ENCODE measurements at regions not wholly inside any gene's neighbourhood (a gene's known extent, or its start where the extent isn't known, plus 50 kb on each side); places are given as distances from the start of the nearest gene placed in this dataset.
"Not testable (repeated sequence)": the region's sequence is repeated elsewhere in the genome, so short reads cannot be mapped to it uniquely, and the experiment has no call there.

DNA sequence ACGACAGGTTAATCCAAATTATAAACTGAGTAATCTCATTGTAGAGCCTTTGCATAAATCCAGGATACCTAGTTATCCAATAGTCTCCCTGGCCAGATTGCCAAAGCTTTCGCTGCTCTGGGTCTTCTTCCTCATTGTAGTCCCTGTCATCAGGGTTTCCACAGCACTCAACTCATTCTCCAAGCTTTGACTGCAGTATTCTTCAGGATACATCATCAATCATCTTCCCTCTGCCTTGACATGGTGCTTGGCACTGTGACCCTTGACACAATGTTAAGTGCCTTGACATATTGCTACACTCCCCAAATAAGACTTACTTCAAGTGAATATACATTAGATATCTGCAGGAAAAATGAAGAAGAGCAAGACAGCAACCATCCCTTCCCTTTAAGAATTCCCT lies 60.1 kb upstream of the RESF1 start:
- Mint-ChIP-seq H3K27me3 (ENCODE audit: insufficient read depth, low read depth) (no peaks in the 10 kb centered on the region), H3K9me3 (peaks cover 6% of the 10 kb centered on the region), H3K36me3 (no peaks in the 10 kb centered on the region), H3K4me3 (no peak overlapping the region), H3K4me1 (peaks cover 8% of the 10 kb centered on the region), H3K27ac (no peak overlapping the region)
- Histone ChIP-seq H3K4me1 (peaks cover 3% of the 10 kb centered on the region), H2AFZ (replicated peaks) (no peak overlapping the region), H3K36me3 (no peaks in the 10 kb centered on the region), H3K9ac (no peak overlapping the region), H4K20me1 (ENCODE audit: low read depth) (no peaks in the 10 kb centered on the region), H3K4me3 (no peak overlapping the region), H3F3A (ENCODE audit: low read depth) (no peaks in the 10 kb centered on the region), H3K27ac (no peak overlapping the region), H3K79me2 (ENCODE audit: low read depth) (no peaks in the 10 kb centered on the region), H3K9me3 (ENCODE audit: low read depth) (no peaks in the 10 kb centered on the region), H3K4me2 (no peak overlapping the region), H3K27me3 (no peaks in the 10 kb centered on the region)
- no peak for DNase-seq (ENCODE audit: low spot score)
- TF ChIP-seq EZH2phosphoT487 (IDR thresholded peaks at IDR 0.05), result no peak
- TF ChIP-seq, protein P1, sequence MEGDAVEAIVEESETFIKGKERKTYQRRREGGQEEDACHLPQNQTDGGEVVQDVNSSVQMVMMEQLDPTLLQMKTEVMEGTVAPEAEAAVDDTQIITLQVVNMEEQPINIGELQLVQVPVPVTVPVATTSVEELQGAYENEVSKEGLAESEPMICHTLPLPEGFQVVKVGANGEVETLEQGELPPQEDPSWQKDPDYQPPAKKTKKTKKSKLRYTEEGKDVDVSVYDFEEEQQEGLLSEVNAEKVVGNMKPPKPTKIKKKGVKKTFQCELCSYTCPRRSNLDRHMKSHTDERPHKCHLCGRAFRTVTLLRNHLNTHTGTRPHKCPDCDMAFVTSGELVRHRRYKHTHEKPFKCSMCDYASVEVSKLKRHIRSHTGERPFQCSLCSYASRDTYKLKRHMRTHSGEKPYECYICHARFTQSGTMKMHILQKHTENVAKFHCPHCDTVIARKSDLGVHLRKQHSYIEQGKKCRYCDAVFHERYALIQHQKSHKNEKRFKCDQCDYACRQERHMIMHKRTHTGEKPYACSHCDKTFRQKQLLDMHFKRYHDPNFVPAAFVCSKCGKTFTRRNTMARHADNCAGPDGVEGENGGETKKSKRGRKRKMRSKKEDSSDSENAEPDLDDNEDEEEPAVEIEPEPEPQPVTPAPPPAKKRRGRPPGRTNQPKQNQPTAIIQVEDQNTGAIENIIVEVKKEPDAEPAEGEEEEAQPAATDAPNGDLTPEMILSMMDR (IDR thresholded peaks at IDR 0.05), result no peak
- no peak for TF ChIP-seq EZH2 (IDR thresholded peaks at IDR 0.05)

DNA sequence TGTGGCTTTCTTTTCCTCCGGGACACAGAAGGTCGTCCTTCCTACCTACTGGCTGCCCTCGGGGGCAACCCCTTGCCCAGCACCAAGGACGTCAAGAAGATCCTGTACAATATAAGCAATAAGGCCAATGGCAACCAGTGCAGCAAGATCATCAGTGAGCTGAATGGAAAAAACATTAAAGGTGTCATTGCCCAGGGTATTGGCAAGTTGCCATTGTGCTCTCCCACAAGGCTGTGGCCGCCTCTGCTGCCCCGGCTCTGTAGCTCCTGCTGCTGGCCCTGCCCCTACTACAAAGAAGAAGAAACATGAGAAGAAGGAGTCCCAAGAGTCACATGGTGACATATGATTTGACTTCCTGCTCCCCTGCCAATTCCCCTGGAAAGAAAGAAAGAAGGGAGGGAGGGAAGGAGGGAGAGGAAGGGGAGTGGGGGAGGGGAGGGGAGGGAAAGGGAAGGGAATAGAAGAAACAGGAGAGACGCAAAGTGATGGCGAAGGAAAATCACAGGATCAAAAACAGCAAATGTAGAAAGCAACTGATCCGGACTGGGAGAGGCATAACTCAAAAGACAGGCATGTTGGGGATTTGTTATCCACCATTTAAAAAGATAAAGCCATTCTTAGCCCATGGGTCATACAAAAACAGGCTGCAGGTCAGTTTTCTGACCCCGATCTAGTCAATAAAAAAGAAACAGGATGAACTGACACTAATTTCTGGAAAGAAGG lies 61.3 kb upstream of the RESF1 start:
- Histone ChIP-seq H3K9me3 (ENCODE audit: low read depth) (no peaks in the 10 kb centered on the region), H3K27ac (no peak overlapping the region), H3F3A (ENCODE audit: low read depth) (no peaks in the 10 kb centered on the region), H4K20me1 (ENCODE audit: low read depth) (no peaks in the 10 kb centered on the region), H3K4me1 (peaks cover 3% of the 10 kb centered on the region), H2AFZ (replicated peaks) (peak overlapping the region; percentile 93), H3K4me3 (no peak overlapping the region), H3K9ac (no peak overlapping the region), H3K4me2 (no peak overlapping the region), H3K27me3 (no peaks in the 10 kb centered on the region), H3K36me3 (no peaks in the 10 kb centered on the region), H3K79me2 (ENCODE audit: low read depth) (no peaks in the 10 kb centered on the region)
- Mint-ChIP-seq H3K9me3 (peaks cover 6% of the 10 kb centered on the region), H3K36me3 (no peaks in the 10 kb centered on the region), H3K4me3 (no peak overlapping the region), H3K27me3 (ENCODE audit: insufficient read depth, low read depth) (peaks cover 3% of the 10 kb centered on the region), H3K27ac (peak overlapping the region; percentile 15), H3K4me1 (peaks cover 8% of the 10 kb centered on the region)
- DNase-seq (ENCODE audit: low spot score), result peak; percentile 29
- TF ChIP-seq EZH2 (IDR thresholded peaks at IDR 0.05) (no peak), EZH2phosphoT487 (IDR thresholded peaks at IDR 0.05) (no peak)
- TF ChIP-seq, protein P1 (IDR thresholded peaks at IDR 0.05), result no peak

DNA sequence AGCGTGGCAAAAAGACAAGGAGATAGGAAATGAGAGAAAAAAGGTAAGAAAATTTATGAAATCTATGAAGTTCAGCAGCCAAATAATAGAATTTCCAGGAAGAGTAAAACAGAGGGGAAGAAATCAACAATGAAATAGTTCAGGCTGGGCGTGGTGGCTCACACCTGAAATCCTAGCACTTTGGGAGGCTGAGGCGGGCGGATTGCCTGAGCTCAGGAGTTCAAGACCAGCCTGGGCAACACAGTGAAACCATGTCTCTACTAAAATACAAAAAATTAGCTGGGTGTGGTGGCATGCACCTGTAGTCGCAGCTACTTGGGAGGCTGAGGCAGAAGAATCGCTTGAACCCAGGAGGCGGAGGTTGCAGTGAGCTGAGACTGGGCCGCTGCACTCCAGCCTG lies 62.1 kb upstream of the RESF1 start:
- H3K27me3 Mint-ChIP-seq (ENCODE audit: insufficient read depth, low read depth); H3F3A ChIP-seq (ENCODE audit: low read depth); H4K20me1 ChIP-seq (ENCODE audit: low read depth); H3K79me2 ChIP-seq (ENCODE audit: low read depth); H3K9me3 ChIP-seq (ENCODE audit: low read depth); H3K4me3 ChIP-seq; H3K27ac Mint-ChIP-seq; H3K4me1 ChIP-seq; H3K4me2 ChIP-seq; H3K36me3 ChIP-seq; H3K9ac ChIP-seq; H3K4me1 Mint-ChIP-seq; H3K9me3 Mint-ChIP-seq; H3K36me3 Mint-ChIP-seq; H3K27me3 ChIP-seq; H3K4me3 Mint-ChIP-seq; H3K27ac ChIP-seq; DNase-seq (ENCODE audit: low spot score): not testable (repeated sequence)
- H2AFZ ChIP-seq (replicated peaks), result peak overlapping the region; percentile 66

DNA sequence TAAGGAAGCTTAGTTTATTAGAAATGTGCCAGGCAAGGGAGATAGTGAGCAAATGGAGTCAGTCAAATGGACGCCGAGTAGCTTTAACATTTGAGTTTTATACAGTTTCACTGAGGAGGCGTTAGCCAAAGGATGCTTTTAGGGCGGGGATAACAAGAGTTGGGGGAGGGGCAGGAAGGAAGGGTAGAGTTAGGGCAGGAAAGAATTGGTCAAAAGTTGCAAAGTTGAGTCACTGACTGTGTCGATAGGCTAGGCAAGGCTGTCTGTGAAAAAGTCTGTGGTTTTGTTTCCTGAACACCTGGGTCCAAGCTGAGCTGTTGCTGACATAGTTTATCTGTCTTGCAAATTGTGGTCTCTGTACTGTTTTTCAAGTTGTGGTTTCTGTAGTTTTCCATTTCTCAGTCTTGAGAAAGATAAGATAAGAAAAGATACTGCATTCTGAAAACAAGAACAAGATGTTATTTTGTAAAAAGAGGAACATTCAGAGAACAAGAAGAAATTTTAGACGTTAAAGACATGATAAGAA lies 62.6 kb upstream of the RESF1 start:
- Histone ChIP-seq H3K36me3 (no peaks in the 10 kb centered on the region), H3K27me3 (no peaks in the 10 kb centered on the region), H3K9me3 (ENCODE audit: low read depth) (no peaks in the 10 kb centered on the region), H3K27ac (no peak overlapping the region), H3K79me2 (ENCODE audit: low read depth) (no peaks in the 10 kb centered on the region), H3F3A (ENCODE audit: low read depth) (no peaks in the 10 kb centered on the region), H3K9ac (no peak overlapping the region), H2AFZ (replicated peaks) (peak overlapping the region; percentile 66), H3K4me2 (no peak overlapping the region), H3K4me3 (no peak overlapping the region), H4K20me1 (ENCODE audit: low read depth) (no peaks in the 10 kb centered on the region), H3K4me1 (peaks cover 3% of the 10 kb centered on the region)
- peaks cover 3% of the 10 kb centered on the region for H3K27me3 Mint-ChIP-seq (ENCODE audit: insufficient read depth, low read depth)
- no peak overlapping the region for H3K27ac Mint-ChIP-seq
- TF ChIP-seq, protein P1 (IDR thresholded peaks at IDR 0.05), result no peak
- TF ChIP-seq EZH2 (IDR thresholded peaks at IDR 0.05) (no peak), EZH2phosphoT487 (IDR thresholded peaks at IDR 0.05) (no peak)
- no peak overlapping the region for H3K4me3 Mint-ChIP-seq
- DNase-seq (ENCODE audit: low spot score), result no peak
- peaks cover 8% of the 10 kb centered on the region for H3K4me1 Mint-ChIP-seq
- peaks cover 6% of the 10 kb centered on the region for H3K9me3 Mint-ChIP-seq
- no peaks in the 10 kb centered on the region for H3K36me3 Mint-ChIP-seq

Measured in neural progenitor cell (in vitro differentiated cells).